HepG2 (cell line): ENCODE measurements at regions not wholly inside any gene's neighbourhood (a gene's known extent, or its start where the extent isn't known, plus 50 kb on each side); places are given as distances from the start of the nearest gene placed in this dataset.
A peak's percentile ranks its signal among the peaks of the same experiment; 100 is the strongest.

ENCODE experiments used
- CBX5 ChIP-seq: sonication (generic); formaldehyde crosslinking; IDR thresholded peaks from 2 replicates; pipeline ENCODE4 v1.4.0; 2020; ENCODE audit warnings: missing genetic modification reagents, borderline replicate concordance
- FIP1L1 ChIP-seq: fragments of 200-400 bp; formaldehyde crosslinking; IDR thresholded peaks from 2 replicates; pipeline ENCODE4 v1.6.1; 2018; ENCODE audit warnings: low read depth, mild to moderate bottlenecking, low read length, moderate library complexity, borderline replicate concordance; ENCODE audit not compliant: insufficient read depth
- FOXJ3 ChIP-seq: sonication (generic); formaldehyde crosslinking; IDR thresholded peaks from 2 replicates; pipeline ENCODE4 v1.4.0; 2020; ENCODE audit warnings: missing genetic modification reagents, mild to moderate bottlenecking, borderline replicate concordance
- FOXO4 ChIP-seq: sonication (generic); formaldehyde crosslinking; conservative IDR thresholded peaks from 2 replicates; pipeline ENCODE4 v1.8.1; 2023; ENCODE audit warnings: missing genetic modification reagents
- IKZF4 ChIP-seq: sonication (generic); formaldehyde crosslinking; IDR thresholded peaks from 2 replicates; pipeline ENCODE4 v1.5.1; 2020; ENCODE audit warnings: borderline replicate concordance, mild to moderate bottlenecking, low read depth, missing genetic modification reagents; ENCODE audit errors: not compliant biosample characterization
- KDM5B ChIP-seq: sonication (generic); formaldehyde crosslinking; IDR thresholded peaks from 2 replicates; pipeline ENCODE4 v1.4.0; 2020; ENCODE audit warnings: missing genetic modification reagents, mild to moderate bottlenecking, borderline replicate concordance
- PHB2 ChIP-seq: fragments of 450-650 bp; IDR thresholded peaks from 2 replicates; pipeline ENCODE4 v1.6.1; 2018; ENCODE audit not compliant: partially characterized antibody
- RAD51 ChIP-seq: fragments of 450-650 bp; IDR thresholded peaks from 2 replicates; pipeline ENCODE4 v1.6.1; 2016; ENCODE audit warnings: borderline replicate concordance
- TOE1 ChIP-seq: sonication (generic); formaldehyde crosslinking; IDR thresholded peaks from 2 replicates; pipeline ENCODE4 v1.4.0; 2020; ENCODE audit warnings: mild to moderate bottlenecking, missing genetic modification reagents
- ZBTB33 ChIP-seq: sonication (generic); formaldehyde crosslinking; IDR thresholded peaks from 2 replicates; pipeline ENCODE4 v1.4.0; 2020; ENCODE audit warnings: missing genetic modification reagents
- ZNF121 ChIP-seq: sonication (generic); formaldehyde crosslinking; IDR thresholded peaks from 2 replicates; pipeline ENCODE4 v1.5.0; 2020; ENCODE audit warnings: mild to moderate bottlenecking, missing genetic modification reagents
- ZNF251 ChIP-seq: sonication (generic); formaldehyde crosslinking; IDR thresholded peaks from 2 replicates; pipeline ENCODE4 v1.9.0; 2021; ENCODE audit warnings: mild to moderate bottlenecking, missing genetic modification reagents
- ZNF547 ChIP-seq: sonication (generic); formaldehyde crosslinking; IDR thresholded peaks from 2 replicates; pipeline ENCODE4 v1.5.1; 2020; ENCODE audit warnings: mild to moderate bottlenecking, missing genetic modification reagents
- ZNF598 ChIP-seq: sonication (generic); formaldehyde crosslinking; IDR thresholded peaks from 2 replicates; pipeline ENCODE4 v1.5.1; 2020; ENCODE audit warnings: mild to moderate bottlenecking, missing genetic modification reagents, borderline replicate concordance
- ZNF616 ChIP-seq: sonication (generic); formaldehyde crosslinking; IDR thresholded peaks from 2 replicates; pipeline ENCODE4 v1.5.0; 2020; ENCODE audit warnings: low read depth, mild to moderate bottlenecking, missing genetic modification reagents
- ZNF740 ChIP-seq: sonication (generic); formaldehyde crosslinking; IDR thresholded peaks from 2 replicates; pipeline ENCODE4 v1.4.0; 2020; ENCODE audit warnings: missing genetic modification reagents
- ZNF788 ChIP-seq: sonication (generic); formaldehyde crosslinking; IDR thresholded peaks from 2 replicates; pipeline ENCODE4 v1.5.0; 2020; ENCODE audit warnings: mild to moderate bottlenecking, missing genetic modification reagents, borderline replicate concordance
- ZNF792 ChIP-seq: IDR thresholded peaks from 2 replicates; pipeline ENCODE4 v1.6.1; 2016
- TF ChIP-seq, protein P1 (sequence below): sonication (generic); formaldehyde crosslinking; IDR thresholded peaks from 2 replicates; pipeline ENCODE4 v1.4.0; 2020; ENCODE audit warnings: missing genetic modification reagents
- TF ChIP-seq, protein P2 (sequence below): sonication (generic); formaldehyde crosslinking; IDR thresholded peaks from 2 replicates; pipeline ENCODE4; 2020; ENCODE audit warnings: missing genetic modification reagents, mild to moderate bottlenecking, borderline replicate concordance
- TF ChIP-seq, protein P3 (sequence below): sonication (generic); formaldehyde crosslinking; IDR thresholded peaks from 2 replicates; pipeline ENCODE4 v1.4.0; 2020; ENCODE audit warnings: missing genetic modification reagents

GRCh38 chr15:24878153-24878552 is 76.6 kb upstream of the SNRPN start (continued):
- no peak for TF ChIP-seq ZNF121 (CRISPR knock-in tag)
- no peak for TF ChIP-seq FOXO4 (CRISPR knock-in tag)
- no peak for TF ChIP-seq FIP1L1
- TF ChIP-seq RAD51 = no peak
- TF ChIP-seq, protein P1, sequence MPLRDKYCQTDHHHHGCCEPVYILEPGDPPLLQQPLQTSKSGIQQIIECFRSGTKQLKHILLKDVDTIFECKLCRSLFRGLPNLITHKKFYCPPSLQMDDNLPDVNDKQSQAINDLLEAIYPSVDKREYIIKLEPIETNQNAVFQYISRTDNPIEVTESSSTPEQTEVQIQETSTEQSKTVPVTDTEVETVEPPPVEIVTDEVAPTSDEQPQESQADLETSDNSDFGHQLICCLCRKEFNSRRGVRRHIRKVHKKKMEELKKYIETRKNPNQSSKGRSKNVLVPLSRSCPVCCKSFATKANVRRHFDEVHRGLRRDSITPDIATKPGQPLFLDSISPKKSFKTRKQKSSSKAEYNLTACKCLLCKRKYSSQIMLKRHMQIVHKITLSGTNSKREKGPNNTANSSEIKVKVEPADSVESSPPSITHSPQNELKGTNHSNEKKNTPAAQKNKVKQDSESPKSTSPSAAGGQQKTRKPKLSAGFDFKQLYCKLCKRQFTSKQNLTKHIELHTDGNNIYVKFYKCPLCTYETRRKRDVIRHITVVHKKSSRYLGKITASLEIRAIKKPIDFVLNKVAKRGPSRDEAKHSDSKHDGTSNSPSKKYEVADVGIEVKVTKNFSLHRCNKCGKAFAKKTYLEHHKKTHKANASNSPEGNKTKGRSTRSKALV (CRISPR knock-in tag) = no peak
- TF ChIP-seq, protein P2, sequence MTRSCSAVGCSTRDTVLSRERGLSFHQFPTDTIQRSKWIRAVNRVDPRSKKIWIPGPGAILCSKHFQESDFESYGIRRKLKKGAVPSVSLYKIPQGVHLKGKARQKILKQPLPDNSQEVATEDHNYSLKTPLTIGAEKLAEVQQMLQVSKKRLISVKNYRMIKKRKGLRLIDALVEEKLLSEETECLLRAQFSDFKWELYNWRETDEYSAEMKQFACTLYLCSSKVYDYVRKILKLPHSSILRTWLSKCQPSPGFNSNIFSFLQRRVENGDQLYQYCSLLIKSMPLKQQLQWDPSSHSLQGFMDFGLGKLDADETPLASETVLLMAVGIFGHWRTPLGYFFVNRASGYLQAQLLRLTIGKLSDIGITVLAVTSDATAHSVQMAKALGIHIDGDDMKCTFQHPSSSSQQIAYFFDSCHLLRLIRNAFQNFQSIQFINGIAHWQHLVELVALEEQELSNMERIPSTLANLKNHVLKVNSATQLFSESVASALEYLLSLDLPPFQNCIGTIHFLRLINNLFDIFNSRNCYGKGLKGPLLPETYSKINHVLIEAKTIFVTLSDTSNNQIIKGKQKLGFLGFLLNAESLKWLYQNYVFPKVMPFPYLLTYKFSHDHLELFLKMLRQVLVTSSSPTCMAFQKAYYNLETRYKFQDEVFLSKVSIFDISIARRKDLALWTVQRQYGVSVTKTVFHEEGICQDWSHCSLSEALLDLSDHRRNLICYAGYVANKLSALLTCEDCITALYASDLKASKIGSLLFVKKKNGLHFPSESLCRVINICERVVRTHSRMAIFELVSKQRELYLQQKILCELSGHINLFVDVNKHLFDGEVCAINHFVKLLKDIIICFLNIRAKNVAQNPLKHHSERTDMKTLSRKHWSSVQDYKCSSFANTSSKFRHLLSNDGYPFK (CRISPR knock-in tag) = peak; percentile 53; the same call in 1 of the 2 replicates
- TF ChIP-seq TOE1 (CRISPR knock-in tag) = no peak
- TF ChIP-seq FOXJ3 (CRISPR knock-in tag) = no peak
- peak; percentile 51; the same call in 1 of the 2 replicates for TF ChIP-seq ZNF788
- peak; percentile 70; the same call in 1 of the 2 replicates for TF ChIP-seq CBX5 (CRISPR knock-in tag)
- TF ChIP-seq IKZF4 (CRISPR knock-in tag) = no peak
- peak; percentile 76; the same call in 1 of the 2 replicates for TF ChIP-seq ZNF598 (CRISPR knock-in tag)
- peak; percentile 71 for TF ChIP-seq ZBTB33
- peak; percentile 52; the same call in 1 of the 2 replicates for TF ChIP-seq KDM5B (CRISPR knock-in tag)
- no peak for TF ChIP-seq ZNF740 (CRISPR knock-in tag)
- no peak for TF ChIP-seq ZNF792 (CRISPR knock-in tag)
- TF ChIP-seq PHB2 = no peak
- no peak for TF ChIP-seq ZNF251
- TF ChIP-seq, protein P3, sequence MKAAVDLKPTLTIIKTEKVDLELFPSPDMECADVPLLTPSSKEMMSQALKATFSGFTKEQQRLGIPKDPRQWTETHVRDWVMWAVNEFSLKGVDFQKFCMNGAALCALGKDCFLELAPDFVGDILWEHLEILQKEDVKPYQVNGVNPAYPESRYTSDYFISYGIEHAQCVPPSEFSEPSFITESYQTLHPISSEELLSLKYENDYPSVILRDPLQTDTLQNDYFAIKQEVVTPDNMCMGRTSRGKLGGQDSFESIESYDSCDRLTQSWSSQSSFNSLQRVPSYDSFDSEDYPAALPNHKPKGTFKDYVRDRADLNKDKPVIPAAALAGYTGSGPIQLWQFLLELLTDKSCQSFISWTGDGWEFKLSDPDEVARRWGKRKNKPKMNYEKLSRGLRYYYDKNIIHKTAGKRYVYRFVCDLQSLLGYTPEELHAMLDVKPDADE (CRISPR knock-in tag) = no peak
- TF ChIP-seq ZNF547 = peak; percentile 65; the same call in 1 of the 2 replicates
- TF ChIP-seq ZNF616 (CRISPR knock-in tag) = no peak
